ENCODE measurements at regions not wholly inside any gene's neighbourhood (a gene's known extent, or its start where the extent isn't known, plus 50 kb on each side); places are given as distances from the start of the nearest gene placed in this dataset.

DNA sequence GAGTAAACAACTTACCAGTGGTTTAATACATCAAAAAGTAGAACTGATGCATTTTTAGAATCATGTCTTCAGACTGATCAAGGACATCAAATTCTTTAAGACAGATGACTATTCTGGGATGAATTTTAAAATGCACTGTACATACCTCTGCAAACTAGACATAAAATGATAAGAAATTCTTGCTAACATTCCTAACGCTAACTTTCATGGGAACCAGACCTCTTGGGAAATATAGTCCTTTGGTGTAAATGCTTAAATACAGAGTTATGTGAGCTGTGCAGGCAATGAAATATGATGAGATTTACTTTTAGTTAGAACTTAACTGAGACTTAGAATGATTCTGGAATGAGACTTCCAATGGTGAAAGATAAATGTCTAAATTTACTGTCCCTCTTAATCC lies 562.0 kb downstream of the NR4A2 start:
- no peaks in the 10 kb centered on the region for H3K27me3 ChIP-seq (replicated peaks in 1 of 4; ENCODE audit: control insufficient read depth in 3 of 4, extremely low read depth in 1 of 4, insufficient read depth in 3 of 4, low read length in 3 of 4)
- no peak overlapping the region for H3K9ac ChIP-seq (replicated peaks in 1 of 4; ENCODE audit: extremely low read depth in 1 of 4, low read depth in 3 of 4, low read length in 3 of 4)
- no peaks in the 10 kb centered on the region for H3K36me3 ChIP-seq (ENCODE audit: control insufficient read depth in 2 of 4, insufficient read depth in 4 of 4, low read length in 3 of 4)
- H4K20me1 ChIP-seq (replicated peaks in 1 of 2; ENCODE audit: control insufficient read depth in 1 of 2, insufficient read depth in 2 of 2, low read length in 2 of 2), result no peaks in the 10 kb centered on the region
- H2BK5ac ChIP-seq (ENCODE audit: low read depth, low read length), result no peak overlapping the region
- H3K27ac ChIP-seq (ENCODE audit: low read depth, low read length), result no peak overlapping the region
- no peak overlapping the region for H2BK12ac ChIP-seq (ENCODE audit: low read depth, low read length)
- no peak overlapping the region for H3K4me3 ChIP-seq (ENCODE audit: extremely low read depth in 1 of 4, insufficient read depth in 2 of 4, low read depth in 3 of 4, low read length in 4 of 4)
- no peak overlapping the region for H2AK5ac ChIP-seq (ENCODE audit: low read depth, low read length)
- no peaks in the 10 kb centered on the region for H3K23me2 ChIP-seq (ENCODE audit: low read depth, low read length)
- H3K4me2 ChIP-seq (ENCODE audit: insufficient read depth in 1 of 2, low read depth in 2 of 2, low read length in 2 of 2), result no peak overlapping the region
- no peak for DNase-seq (ENCODE audit: low read depth in 1 of 2, low spot score in 2 of 2)
- no peak for FAIRE-seq
- CTCF ChIA-PET (ENCODE audit: partially characterized antibody), result no interaction called here
- no peaks in the 10 kb centered on the region for H3K79me1 ChIP-seq (ENCODE audit: low read depth, low read length)
- no peak overlapping the region for H3K56ac ChIP-seq (replicated peaks; ENCODE audit: insufficient read length, low read depth, low read length)
- H2AFZ ChIP-seq (ENCODE audit: low read length), result no peak overlapping the region
- POLR2A ChIA-PET (ENCODE audit: partially characterized antibody), result no interaction called here
- H3K14ac ChIP-seq (ENCODE audit: insufficient read length), result no peak overlapping the region
- H4K8ac ChIP-seq (ENCODE audit: extremely low read depth, insufficient read depth, low read length), result no peak overlapping the region
- H2BK120ac ChIP-seq (replicated peaks; ENCODE audit: low read depth, low read length), result no peak overlapping the region
- no peak overlapping the region for H2BK15ac ChIP-seq (ENCODE audit: low read length)
- H3K4ac ChIP-seq (replicated peaks; ENCODE audit: insufficient read length, low read depth, low read length), result no peak overlapping the region
- no peak overlapping the region for H2BK20ac ChIP-seq (ENCODE audit: low read length)
- 0 out of 4 replicates have a peak, but pooled peaks cover 0 to 3% of the 10 kb centered on the region in 2 experiments for H3K9me3 ChIP-seq (ENCODE audit: insufficient read depth in 2 of 2, low read depth in 1 of 2, low read length in 1 of 2)
- H3K23ac ChIP-seq (ENCODE audit: insufficient read length), result no peak overlapping the region
- 95% methylated on average over 1 of the region's 1 CpG; no CpG with 5 or more reads in 1 of the 2 experiments for WGBS, 2 experiments (ENCODE audit: extremely low coverage in 1 of 2, insufficient coverage in 1 of 2, insufficient read length in 1 of 2, insufficient replicate concordance in 2 of 2, low coverage in 1 of 2, low lambda C conversion rate in 2 of 2, missing lambda C conversion rate in 1 of 2)
- no peaks in the 10 kb centered on the region; a peak in 2 of 7 replicates for H3K4me1 ChIP-seq (replicated peaks in 1 of 4; ENCODE audit: control insufficient read depth in 3 of 4, insufficient read depth in 4 of 4, low read length in 3 of 4)
- H3K79me2 ChIP-seq (ENCODE audit: control insufficient read depth in 1 of 2, insufficient read depth in 2 of 2, low read length in 2 of 2), result no peaks in the 10 kb centered on the region
- H3K18ac ChIP-seq (ENCODE audit: extremely low read depth, low read length), result no peak overlapping the region
- no peak overlapping the region for H4K5ac ChIP-seq (ENCODE audit: insufficient read length, low read depth, low read length)
- no peak overlapping the region for H4K91ac ChIP-seq (replicated peaks; ENCODE audit: insufficient read length, low read length)
- TF ChIP-seq SIN3A (conservative IDR thresholded peaks at IDR 0.05 in 1 of 2, IDR thresholded peaks at IDR 0.05 in 1 of 2; ENCODE audit: low read depth in 1 of 2, low read length in 2 of 2), result no peak
- no peak for TF ChIP-seq BRCA1 (IDR thresholded peaks at IDR 0.05; ENCODE audit: low read depth, low read length)
- TF ChIP-seq GABPA (IDR thresholded peaks at IDR 0.05; ENCODE audit: borderline replicate concordance, insufficient read depth, low read length), result no peak
- TF ChIP-seq ASH2L (IDR thresholded peaks at IDR 0.05; ENCODE audit: low read length), result no peak
- TF ChIP-seq HDAC2 (IDR thresholded peaks at IDR 0.05; ENCODE audit: borderline replicate concordance in 1 of 2, low read depth in 2 of 2, low read length in 2 of 2), result no peak
- no peak for TF ChIP-seq CHD1 (IDR thresholded peaks at IDR 0.05; ENCODE audit: low read depth, low read length)
- TF ChIP-seq, protein P1, sequence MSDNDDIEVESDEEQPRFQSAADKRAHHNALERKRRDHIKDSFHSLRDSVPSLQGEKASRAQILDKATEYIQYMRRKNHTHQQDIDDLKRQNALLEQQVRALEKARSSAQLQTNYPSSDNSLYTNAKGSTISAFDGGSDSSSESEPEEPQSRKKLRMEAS (IDR thresholded peaks at IDR 0.05), result no peak
- TF ChIP-seq CBX8 (IDR thresholded peaks at IDR 0.05; ENCODE audit: borderline replicate concordance, low read depth, low read length), result no peak
- TF ChIP-seq, protein P2, sequence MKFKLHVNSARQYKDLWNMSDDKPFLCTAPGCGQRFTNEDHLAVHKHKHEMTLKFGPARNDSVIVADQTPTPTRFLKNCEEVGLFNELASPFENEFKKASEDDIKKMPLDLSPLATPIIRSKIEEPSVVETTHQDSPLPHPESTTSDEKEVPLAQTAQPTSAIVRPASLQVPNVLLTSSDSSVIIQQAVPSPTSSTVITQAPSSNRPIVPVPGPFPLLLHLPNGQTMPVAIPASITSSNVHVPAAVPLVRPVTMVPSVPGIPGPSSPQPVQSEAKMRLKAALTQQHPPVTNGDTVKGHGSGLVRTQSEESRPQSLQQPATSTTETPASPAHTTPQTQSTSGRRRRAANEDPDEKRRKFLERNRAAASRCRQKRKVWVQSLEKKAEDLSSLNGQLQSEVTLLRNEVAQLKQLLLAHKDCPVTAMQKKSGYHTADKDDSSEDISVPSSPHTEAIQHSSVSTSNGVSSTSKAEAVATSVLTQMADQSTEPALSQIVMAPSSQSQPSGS (IDR thresholded peaks at IDR 0.05; ENCODE audit: low read length), result no peak
- TF ChIP-seq SIRT6 (IDR thresholded peaks at IDR 0.05; ENCODE audit: low read length), result no peak
- no peak for TF ChIP-seq BACH1 (IDR thresholded peaks at IDR 0.05; ENCODE audit: low read length)
- no peak for TF ChIP-seq CHD2 (IDR thresholded peaks at IDR 0.05; ENCODE audit: low read length)
- TF ChIP-seq MAFK (IDR thresholded peaks at IDR 0.05; ENCODE audit: low read depth, low read length), result no peak
- no peak for TF ChIP-seq KDM1A (IDR thresholded peaks at IDR 0.05; ENCODE audit: borderline replicate concordance, low read length)

All from H1 (cell line).